NCI-H345 treated with DMSO at 0.1 percent for 48 hours (cell line): ENCODE measurements at regions not wholly inside any gene's neighbourhood (a gene's known extent, or its start where the extent isn't known, plus 50 kb on each side); places are given as distances from the start of the nearest gene placed in this dataset.
"Not testable (repeated sequence)": the region's sequence is repeated elsewhere in the genome, so short reads cannot be mapped to it uniquely, and the experiment has no call there.

ENCODE experiments used
- DNase-seq: peaks from one replicate; lab custom pipeline; 2025; ENCODE audit not compliant: unreplicated experiment; lab: John Stamatoyannopoulos, UW

DNA sequence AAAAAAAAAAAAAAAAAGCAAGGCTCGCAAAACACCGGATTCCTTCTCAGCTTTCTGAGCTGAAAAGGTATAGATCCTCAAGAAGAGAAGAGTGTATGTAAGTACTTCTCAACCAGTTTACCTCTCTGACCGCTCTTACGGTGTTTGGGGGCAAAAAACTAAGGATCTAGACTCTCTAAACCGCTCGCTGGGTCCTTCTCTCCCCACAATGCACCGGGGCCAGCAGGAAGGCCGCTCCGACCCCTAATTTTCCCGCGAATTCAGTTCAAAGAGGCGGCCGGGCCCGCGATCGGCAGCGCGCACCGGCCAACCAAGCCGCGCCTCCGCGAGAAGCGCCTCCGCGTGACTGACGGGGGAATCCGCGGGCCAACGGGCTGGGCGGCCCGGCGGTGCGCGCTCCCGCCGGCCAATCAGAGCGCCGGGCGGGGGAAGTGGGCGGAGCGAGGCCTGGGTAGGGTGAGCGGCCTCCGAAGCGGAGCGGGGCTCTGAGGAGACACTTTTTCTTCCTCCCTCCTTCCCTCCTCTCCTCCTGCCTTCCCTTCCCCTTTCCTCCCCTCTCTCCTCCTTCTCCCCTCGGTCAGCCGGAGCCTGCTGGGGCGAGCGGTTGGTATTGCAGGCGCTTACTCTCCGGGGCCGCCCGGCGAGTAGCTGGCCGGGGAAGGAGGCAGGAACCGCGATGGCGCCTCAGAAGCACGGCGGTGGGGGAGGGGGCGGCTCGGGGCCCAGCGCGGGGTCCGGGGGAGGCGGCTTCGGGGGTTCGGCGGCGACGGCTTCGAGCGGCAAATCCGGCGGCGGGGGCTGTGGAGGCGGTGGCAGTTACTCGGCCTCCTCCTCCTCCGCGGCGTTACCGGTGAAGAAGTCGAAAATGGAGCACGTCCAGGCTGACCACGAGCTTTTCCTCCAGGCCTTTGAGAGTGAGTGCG is 93.0 kb downstream of the CRLF3 start:
- peak; percentile 33 for DNase-seq

DNA sequence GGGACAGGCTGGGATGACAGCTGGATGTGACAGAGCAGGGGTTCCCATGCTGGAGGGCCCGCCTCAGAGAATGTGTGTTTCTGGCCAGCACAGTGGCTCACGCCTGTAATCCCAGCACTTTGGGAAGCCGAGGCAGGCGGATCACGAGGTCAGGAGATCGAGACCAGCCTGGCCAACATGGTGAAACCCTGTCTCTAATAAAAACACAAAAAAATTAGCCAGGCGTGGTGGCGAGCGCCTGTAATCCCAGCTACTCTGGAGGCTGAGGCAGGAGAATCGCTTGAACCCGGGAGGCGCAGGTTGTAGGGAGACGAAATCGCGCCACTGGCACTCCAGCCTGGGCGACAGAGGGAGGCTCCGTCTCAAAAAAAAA is 93.7 kb downstream of the CRLF3 start:
- not testable (repeated sequence) for DNase-seq

DNA sequence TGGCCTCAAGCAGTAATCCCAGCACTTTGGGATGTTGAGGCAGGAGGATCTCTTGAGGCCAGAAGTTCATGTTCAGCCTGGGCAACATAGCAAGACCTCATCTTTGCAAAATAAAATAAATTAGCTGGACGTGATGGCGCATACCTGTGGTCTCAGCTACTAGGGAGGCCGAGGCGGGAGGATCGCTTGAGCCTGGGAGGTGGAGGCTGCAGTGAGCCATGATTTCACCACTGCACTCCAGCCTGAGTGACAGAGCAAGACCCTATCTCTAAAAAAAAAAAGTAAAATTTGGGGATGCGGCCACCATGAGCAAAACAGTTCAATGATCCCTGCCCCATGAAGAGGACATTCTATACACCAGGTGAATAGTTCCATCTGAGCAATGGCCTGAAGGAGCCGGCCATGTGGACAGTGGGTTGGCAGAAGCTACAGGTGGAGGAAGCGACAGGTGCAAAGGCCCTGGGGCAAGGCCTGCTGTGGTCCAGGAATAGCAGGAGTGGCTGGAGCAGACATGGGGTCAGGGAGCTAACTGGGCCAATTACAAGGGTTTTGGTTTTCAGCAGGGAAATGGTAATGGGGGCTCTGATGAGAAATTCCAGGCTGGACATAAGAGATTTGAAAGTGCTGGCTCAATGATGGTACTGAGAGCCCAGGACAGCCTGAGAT is 94.2 kb downstream of the CRLF3 start:
- DNase-seq = not testable (repeated sequence)

DNA sequence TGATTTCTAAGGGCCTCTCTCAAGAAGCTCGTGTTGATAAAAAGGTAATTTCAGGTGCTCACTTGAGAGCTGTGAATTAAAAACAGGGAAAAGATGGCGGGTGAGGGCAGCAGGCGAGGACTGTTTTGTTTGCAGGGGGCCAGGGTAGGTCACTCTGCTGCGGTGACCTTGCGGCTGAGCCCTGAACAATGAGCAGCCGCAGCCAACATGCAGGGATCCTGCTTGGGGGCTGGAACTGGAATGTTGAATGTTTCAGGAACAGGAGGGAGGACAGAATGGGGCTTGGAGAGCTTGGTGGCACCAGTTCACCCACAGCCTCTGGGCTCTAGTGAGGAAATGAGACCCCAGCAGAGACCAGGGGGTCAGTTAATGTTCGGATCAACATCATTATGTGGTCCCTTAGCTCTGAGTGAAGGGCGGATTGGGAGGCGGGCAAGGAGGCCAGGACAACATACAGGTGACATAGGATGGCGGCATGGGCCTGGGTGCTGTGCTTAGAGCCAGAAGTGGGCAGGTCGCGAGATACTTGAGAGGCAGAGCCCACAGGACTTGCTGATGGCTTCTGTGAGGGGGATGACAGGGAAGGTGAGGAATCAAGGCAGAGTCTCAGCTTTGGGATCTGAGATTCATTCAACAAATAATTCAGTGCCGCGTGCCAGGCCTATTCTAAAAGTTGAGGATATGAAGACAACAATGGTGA is 94.9 kb downstream of the CRLF3 start:
- DNase-seq = not testable (repeated sequence)

DNA sequence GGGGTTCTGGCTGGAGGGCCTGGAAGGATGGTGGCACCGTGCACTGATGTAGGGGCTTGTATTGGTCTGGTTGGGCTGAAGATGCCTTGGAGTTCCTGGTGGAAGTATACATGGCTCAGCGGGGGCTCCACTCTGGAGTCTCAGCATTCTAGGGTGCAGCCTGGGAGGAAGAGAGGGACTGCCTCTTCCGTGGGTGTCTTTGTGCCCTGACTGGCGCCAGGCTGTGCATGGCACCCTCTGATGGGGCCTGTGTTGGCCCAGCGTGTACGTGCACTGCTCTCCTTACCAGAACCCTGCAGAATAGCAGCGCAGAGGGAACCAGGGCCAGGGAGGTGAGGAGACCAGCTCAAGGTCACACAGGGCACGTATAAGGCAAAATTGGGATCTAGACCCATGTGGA is 97.0 kb downstream of the CRLF3 start:
- DNase-seq = not testable (repeated sequence)

DNA sequence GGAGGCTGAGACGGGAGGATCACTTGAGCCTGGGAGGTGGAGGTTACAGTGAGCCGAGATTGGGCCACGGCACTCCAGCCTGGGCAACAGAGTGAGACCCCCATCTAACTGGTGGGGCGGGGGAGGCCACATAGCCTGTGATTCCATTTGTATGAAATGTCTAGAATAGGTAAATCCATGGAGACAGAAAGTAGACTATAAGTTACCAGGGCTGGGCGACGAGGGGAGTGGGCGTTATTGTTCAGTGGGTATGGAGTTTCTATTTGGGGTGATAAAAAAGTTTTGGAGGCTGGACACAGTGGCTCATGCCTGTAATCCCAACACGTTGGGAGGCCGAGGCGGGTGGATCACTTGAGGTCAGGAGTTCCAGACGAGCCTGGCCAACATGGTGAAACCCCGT is 97.8 kb downstream of the CRLF3 start:
- not testable (repeated sequence) for DNase-seq

DNA sequence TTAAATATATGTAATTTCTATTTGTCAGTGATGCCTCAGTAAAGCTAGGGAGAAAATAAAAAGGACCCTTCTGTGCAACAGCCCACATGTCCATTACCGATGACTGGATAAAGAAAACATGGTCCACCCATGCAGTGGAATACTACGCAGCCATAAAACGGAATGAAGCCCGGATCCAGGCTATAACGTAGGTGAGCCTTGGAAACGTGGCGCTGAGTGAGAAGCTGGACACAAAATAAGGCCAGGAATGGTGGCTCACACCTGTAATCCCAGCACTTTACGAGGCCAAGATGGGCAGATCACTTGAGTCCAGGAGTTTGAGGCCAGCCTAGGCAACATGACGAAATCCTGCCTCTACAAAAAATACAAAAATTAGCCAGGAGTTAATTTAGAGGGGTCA is 98.2 kb downstream of the CRLF3 start:
- DNase-seq = not testable (repeated sequence)

DNA sequence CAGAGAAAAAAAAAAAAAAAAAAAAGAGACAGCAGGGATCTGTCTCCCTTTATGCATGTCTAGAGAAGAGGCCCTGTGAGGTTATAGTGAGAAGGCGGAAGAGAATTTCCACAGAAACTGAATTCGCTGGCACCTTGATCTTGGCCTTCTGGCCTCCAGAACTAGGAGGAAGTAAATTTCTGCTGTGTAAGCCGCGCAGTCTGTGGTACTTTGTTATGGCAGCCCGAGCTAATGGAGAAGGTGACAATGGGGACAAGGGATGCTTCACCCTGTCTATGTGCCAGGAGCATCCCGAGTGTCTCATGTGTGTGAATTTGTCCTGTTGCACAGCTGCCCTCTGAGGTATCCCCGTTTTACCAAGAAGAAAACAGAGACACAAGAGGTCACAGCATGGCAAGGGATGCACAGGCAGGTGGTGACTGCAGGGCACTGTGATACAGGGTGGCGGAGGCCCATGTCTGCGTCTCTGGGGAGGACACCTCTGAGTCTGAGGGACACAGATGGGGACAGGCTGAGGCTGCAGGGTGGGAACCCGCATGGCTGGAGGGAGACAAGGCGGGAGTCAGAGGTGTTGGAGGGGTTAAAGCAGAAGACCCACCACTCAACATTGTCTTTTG is 100.3 kb downstream of the CRLF3 start:
- DNase-seq = not testable (repeated sequence)

DNA sequence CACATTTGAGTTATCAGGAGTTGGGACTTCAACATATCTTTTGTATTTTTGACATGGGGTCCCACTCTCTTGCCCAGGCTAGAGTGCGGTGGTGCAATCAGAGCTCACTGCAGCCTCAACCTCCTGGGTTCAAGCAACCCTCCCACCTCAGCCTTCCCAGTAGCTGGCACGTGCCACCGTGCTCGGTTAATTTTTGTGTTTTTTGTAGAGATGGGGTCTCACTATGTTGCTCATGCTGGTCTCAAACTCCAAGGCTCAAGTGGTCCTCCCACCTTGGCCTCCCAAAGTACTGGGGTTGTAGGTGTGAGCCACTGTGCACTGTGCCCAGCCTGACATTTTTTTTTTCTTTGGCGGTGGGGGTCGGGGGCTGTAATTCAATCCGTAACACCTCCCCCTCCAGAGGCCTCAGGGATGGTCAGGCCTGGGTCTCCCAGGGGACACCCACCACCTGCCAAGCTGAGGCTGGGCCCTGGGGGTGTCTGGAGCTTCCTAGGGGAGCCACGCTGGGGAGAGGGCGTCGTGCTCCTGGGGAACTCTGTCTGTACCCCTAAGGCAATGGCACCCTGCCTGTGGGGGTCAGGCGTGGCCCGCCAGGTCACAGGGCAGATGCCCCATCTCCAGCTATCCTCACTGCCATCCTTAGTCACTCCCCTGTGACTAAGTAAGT is 102.2 kb downstream of the CRLF3 start:
- DNase-seq = not testable (repeated sequence)

DNA sequence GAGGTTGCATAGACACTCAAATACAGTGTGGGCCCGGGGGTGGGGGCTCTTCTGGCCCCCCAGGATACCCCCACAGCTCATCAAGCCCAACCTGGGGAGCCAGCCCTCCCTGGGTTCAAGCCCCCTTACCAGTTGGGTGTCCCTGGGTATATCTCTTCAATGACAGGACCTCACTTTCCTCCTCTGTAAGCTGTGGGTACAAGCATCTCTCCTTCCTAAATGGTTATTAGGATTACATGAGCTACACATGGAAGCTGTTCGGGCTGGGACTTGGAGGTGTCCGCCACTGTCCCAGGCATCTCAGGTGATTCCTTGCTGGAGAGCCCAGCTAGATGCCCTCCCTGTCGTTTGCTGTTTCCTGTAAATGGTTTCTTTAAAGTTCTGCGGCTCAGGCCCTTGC is 103.5 kb downstream of the CRLF3 start:
- DNase-seq = not testable (repeated sequence)

DNA sequence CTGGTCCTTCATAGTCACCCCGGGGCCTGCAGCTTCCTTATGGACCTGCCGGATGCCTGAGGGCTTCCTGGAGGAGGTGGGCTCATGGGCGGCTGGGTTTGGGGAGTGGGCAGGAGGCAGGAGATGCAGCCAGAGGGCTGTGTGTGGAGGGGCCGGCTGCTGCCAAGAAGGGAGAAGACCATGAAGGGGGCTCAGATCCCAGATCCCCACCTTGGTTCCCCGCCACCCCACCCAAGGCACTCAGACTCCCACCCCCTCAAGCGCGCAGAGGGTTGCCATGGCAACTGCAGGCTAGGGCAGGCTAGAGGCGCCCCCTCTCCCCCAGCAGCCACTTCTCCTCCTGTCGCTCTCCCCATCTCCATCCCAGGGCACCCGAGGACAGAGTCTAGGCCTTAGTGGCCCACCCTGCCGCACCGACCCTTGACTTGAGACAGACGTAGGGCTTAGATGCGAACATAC is 104.5 kb downstream of the CRLF3 start:
- no peak for DNase-seq

DNA sequence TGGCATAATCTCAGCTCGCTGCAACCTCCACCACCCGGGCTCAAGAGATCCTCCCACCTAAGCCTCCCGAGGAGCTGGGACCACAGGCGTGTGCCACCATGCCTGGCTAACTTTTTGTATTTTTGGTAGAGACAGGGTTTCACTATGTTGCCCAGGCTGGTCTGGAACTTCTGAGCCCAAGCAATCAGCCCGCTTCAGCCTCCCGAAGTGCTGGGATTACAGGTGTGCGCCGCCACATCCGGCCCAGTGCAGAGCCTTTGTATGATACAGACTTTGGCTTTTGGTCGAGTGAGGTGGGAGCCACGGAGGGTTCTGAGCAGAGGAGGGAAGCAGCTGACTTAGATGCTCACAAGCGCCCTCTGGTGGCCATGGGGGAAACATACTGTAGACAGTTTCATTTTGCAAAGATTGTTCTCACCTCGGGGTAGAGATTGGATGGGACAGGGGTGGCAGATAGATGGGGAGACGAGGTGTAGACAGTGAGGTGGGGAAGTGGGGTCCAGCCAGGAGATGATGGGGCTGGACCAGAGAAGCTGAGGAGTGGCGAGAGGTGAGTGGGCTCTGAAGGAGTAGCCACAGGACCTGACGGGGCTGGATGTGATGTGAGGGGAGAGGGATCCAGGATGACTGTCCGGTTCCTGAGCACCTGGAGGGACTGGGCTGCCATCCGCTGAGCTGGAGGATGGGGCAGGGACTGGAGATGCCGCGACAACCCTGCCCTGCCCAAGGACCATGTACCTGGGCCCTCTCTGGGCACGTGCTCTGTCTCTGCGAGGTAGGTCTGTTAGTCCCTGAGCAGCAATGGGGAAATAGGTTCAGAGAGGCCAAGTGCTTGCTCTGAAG is 105.1 kb downstream of the CRLF3 start:
- peak; percentile 15 for DNase-seq

DNA sequence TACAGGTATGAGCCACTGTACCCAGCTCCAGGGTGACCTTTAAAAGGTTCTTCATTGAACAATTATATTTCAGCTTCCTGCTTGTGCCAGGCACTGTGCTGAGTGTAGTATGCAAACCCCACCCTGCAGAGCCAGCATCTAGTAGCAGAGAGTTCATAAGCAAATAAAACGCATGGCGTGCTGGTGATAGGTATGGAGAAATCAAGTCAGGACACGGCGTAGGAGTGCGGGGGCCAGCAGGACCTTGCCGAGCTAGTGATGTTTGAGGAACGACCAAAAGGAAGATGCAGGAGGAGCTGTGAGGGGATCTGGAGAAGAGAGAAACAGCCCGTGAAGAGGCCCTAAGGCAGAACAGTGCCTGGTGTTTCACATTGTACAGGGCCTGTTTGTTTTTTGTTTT is 105.8 kb downstream of the CRLF3 start:
- DNase-seq = not testable (repeated sequence)

DNA sequence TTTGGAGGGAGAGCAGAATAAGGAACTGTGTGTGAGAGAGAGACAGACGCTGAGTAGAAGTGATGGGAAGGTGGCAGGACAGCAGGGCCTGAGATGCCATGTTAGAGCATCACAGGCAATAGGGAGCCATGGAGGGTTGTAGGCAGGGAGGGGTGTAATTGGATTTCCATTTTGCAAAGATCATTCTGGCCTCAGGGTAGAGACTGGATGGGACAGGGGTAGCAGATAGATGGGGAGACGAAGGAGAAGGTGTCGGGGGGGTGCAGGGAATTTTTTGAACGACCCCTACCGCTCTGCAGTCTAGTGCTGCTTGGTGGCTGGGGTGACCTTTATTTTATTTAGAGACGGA is 106.4 kb downstream of the CRLF3 start:
- not testable (repeated sequence) for DNase-seq

DNA sequence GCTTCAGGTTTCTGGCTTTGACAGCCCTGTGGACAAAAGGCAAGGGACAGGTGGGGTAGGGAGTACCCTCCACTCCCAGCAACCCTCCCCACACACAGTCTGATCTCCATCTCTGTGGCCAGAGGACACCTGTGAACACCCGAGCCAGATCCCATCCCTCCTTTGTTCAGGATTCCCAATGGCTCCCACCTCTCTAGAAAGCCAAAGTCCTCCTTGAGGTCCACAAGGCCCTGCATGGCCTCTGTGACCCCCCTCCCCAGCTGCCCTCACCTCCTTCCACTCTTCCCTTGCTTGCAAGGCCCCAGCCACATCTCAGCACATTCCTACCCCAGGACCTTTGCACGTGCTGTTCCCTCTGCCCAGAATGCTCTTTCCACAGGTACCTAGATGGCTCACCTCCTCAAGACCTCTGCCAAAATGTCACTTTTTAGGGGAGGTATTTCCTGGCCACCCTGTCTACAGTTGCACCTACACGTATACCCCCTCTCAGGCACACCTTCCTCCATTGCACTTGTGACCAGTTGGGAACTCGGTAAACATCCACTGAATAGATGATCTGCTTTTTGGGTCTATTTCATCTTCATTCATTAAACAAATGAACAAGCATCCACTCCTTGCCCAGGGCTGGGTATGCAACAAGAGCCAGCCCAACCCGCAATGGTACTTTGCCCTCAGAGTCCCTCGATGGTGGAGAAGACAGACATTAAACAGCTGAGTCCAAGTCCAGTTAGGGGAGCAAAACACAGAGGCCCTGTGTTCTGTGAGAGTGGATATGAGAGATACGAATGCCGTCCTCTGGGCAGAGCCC is 107.0 kb downstream of the CRLF3 start:
- no peak for DNase-seq

DNA sequence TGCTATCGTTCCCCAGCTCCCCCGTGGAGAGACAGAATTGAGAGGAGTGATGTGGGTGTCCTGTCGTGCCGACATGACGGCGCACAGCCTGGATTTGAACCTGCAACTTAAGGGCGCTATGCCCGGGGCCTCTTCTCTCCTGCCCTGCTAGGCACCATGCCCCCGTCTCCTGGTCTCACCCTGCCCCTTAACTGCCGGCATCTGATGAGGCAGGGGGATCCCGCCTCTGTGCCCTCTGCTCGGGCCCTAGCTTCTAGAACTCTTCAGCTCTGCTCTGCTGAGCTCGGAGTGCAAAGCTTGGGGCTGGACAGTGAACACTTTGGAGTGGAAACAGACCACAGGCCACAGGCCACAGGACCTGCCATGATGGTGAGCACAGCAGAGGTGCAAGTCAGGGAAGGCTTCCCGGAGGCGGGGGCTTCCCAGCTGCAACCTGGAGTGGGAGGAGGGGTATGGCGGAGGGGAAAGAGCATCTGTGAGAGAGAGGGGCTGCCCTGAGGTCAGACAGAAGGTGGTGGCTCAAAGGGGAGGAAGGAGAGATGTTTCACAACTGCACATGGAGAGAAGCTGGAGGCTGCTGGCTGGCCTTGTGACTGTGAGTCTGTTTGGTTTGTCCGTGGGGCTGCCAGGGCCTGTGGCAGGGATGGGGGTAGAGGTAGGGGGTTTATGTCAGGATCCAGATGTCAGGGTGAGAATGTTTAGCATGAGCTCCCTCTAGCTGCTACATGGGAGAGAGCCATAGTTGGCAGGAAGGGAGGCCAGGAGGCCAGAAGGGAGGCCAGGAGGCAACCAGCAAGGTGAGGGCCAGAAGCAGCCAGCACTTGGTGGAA is 107.8 kb downstream of the CRLF3 start:
- no peak for DNase-seq

DNA sequence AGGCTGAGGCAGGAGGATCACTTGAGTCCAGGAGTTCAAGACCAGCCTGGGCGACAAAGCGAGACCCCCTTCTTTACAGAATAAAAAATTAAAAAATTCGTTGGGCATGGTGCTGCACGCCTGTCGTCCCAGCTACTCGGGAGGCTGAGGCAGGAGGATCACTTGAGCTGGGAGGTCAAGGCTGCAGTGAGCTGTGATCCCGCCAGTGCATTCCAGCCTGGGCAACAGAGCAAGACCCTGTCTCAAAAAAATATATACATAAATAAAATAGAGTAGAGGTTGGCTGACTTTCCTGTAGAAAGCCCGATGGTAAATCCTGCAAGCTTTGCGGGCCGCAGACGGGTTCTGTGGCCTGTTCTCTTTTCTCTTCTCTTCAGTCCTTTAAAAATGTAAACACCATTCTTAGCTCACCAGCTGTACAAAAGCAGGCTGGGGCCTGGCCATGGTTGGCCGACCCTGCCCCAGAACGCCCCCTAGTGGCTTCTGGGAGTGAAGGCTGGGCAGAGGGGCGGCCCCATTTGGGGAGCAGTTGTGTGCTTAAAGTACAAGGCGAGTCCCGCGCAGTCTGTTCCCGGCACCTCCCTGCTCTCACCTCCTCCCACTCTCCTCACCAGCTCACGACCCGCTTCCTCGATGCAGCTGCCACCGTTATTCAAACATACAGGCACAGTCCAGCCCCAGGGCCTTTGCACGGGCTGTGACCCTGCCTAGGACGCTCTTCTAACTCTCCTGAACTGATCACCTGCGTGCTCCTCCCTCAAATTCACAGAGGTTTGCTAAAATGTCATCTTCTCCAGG is 109.5 kb downstream of the CRLF3 start:
- not testable (repeated sequence) for DNase-seq
